ENCODE measurements at regions not wholly inside any gene's neighbourhood (a gene's known extent, or its start where the extent isn't known, plus 50 kb on each side); places are given as distances from the start of the nearest gene placed in this dataset.

DNA sequence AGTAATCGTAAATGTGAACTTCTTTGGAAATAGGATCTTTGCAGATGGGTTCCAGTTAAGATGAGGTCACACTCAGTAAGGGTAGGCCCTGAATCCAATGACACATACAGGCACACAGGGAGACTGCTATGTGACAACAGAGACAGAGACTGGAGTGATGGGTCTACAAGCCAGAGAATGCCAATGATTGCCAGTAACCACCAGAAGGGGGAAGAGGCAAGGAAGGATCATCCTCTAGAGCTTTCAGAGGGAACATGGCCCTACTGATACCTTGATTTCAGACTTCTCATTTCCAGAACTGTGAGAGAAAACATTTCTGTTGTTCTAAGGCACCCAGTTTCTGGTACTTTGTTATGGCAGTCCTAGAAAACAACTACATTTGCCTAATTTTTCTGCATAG, 73.1 kb upstream of the CCDC160 start:
- TF ChIP-seq CTCF (IDR thresholded peaks at IDR 0.05) (no peak), EZH2 (IDR thresholded peaks at IDR 0.05; ENCODE audit: borderline replicate concordance, insufficient read depth, low read depth, low read length, poor library complexity, severe bottlenecking) (no peak)
